ENCODE measurements at regions not wholly inside any gene's neighbourhood (a gene's known extent, or its start where the extent isn't known, plus 50 kb on each side); places are given as distances from the start of the nearest gene placed in this dataset.

- DNase-seq (ENCODE audit: low spot score): no peak
Observed at GRCh38 chr20:11043001-11043400, 369.2 kb upstream of the JAG1 start.

- DNase-seq (ENCODE audit: low spot score): no peak
Observed at GRCh38 chr20:11044561-11044960, 370.8 kb upstream of the JAG1 start.

- peak; percentile 6 for DNase-seq (ENCODE audit: low spot score)
Observed at GRCh38 chr20:11045412-11046175, 371.8 kb upstream of the JAG1 start.

- DNase-seq (ENCODE audit: low spot score): no peak
Observed at GRCh38 chr20:11047559-11047958, 373.8 kb upstream of the JAG1 start.

GRCh38 chr20:11048739-11049138 is 374.9 kb upstream of the JAG1 start:
- no peak for DNase-seq (ENCODE audit: low spot score)

GRCh38 chr20:11050350-11050749 is 376.6 kb upstream of the JAG1 start:
- DNase-seq (ENCODE audit: low spot score): no peak

- DNase-seq (ENCODE audit: low spot score): no peak
Observed at GRCh38 chr20:11051136-11051535, 377.3 kb upstream of the JAG1 start.

GRCh38 chr20:11053310-11053709 is 379.5 kb upstream of the JAG1 start:
- DNase-seq (ENCODE audit: low spot score): no peak

- DNase-seq (ENCODE audit: low spot score): peak; percentile 10
Observed at GRCh38 chr20:11054266-11054993, 380.6 kb upstream of the JAG1 start.

GRCh38 chr20:11056414-11056813 is 382.6 kb upstream of the JAG1 start:
- DNase-seq (ENCODE audit: low spot score): no peak

- DNase-seq (ENCODE audit: low spot score): peak; percentile 9
Observed at GRCh38 chr20:11057624-11058023, 383.8 kb upstream of the JAG1 start.

GRCh38 chr20:11059659-11060058 is 385.9 kb upstream of the JAG1 start:
- no peak for DNase-seq (ENCODE audit: low spot score)

GRCh38 chr20:11060423-11061185 is 386.8 kb upstream of the JAG1 start:
- DNase-seq (ENCODE audit: low spot score): no peak

- no peak for DNase-seq (ENCODE audit: low spot score)
Observed at GRCh38 chr20:11063444-11063843, 389.6 kb upstream of the JAG1 start.

GRCh38 chr20:11064946-11065345 is 391.1 kb upstream of the JAG1 start:
- no peak for DNase-seq (ENCODE audit: low spot score)

GRCh38 chr20:11067359-11067758 is 393.6 kb upstream of the JAG1 start:
- DNase-seq (ENCODE audit: low spot score): no peak

GRCh38 chr20:11072982-11073381 is 399.2 kb upstream of the JAG1 start:
- no peak for DNase-seq (ENCODE audit: low spot score)

- DNase-seq (ENCODE audit: low spot score): no peak
Observed at GRCh38 chr20:11076434-11077105, 402.8 kb upstream of the JAG1 start.

GRCh38 chr20:11077226-11077625 is 403.4 kb upstream of the JAG1 start:
- DNase-seq (ENCODE audit: low spot score): no peak

GRCh38 chr20:11080010-11080409 is 406.2 kb upstream of the JAG1 start:
- DNase-seq (ENCODE audit: low spot score): no peak

- DNase-seq (ENCODE audit: low spot score): no peak
Observed at GRCh38 chr20:11080781-11081377, 407.1 kb upstream of the JAG1 start.

GRCh38 chr20:11083841-11084240 is 410.0 kb upstream of the JAG1 start:
- DNase-seq (ENCODE audit: low spot score): no peak

Data from HuH-7 (cell line).